GM18868 (cell line): ENCODE measurements at regions not wholly inside any gene's neighbourhood (a gene's known extent, or its start where the extent isn't known, plus 50 kb on each side); places are given as distances from the start of the nearest gene placed in this dataset.

Experiments used
- ATAC-seq: cut with Tn5 transposase; IDR thresholded peaks from one replicate; pipeline ENCODE4 v1.9.1; 2021; ENCODE audit warnings: mild to moderate bottlenecking, moderate library complexity; ENCODE audit not compliant: unreplicated experiment

DNA sequence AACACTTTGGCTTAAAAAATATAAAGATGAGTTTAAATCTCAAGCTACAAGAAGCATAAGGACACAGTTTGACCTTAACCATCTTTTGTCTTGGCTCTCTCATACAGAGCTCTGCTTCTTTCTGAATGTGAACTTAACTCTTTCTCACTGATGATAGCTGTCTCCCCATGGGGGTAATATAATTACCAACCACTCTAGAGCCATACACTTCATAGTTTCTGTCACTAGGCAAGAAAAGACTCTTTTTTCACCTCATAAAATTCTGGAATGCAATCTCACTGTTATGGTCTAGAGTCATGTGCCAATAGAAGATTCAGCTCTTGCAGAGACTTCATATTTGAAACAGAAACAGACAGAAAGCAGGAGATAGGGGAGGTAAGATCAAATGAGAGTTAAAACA, 481.7 kb upstream of the AGA start:
- ATAC-seq, result no peak

GRCh38 chr4:177937041-177937440, 494.8 kb upstream of the AGA start:
- no peak for ATAC-seq

DNA sequence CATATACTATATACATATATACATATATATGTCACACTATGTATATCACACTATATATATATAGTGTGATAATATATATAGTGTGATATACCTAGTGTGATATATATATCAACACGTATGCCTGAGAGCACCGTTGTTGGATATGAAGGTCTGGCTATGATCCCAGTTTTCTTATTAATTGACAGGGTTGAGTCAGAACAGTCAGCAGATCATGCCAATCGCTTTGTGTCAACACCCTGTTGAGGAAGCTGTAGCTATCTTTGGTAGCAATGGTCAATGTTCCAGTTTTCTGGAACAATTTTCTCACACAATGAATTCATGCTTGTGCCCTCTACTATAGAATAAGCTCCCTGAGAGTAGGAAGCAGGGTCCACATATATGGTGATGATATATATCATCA, 496.0 kb upstream of the AGA start:
- no peak for ATAC-seq

DNA sequence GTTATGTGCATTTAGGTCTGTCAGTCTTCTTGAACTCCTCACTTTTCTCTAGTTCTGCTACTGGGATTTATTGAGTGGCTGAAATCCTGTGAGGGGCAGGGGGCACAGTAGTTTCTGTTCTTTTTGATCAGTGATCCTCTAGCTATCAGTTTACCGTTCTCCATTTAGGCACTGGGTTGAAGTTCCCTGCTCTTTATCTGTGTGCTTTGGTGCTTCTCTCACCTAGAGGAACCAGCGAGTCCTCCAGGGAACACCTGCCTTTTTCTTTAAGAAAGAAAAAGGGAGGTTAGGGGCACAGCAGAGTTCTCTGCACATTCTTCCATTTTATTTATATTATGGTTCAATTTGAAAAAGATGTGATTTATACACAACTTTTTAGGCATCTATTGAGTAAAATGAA, 503.0 kb upstream of the AGA start:
- ATAC-seq, result no peak

- no peak for ATAC-seq
These were observed 505.4 kb upstream of the AGA start for GRCh38 chr4:177947607-177948006.

GRCh38 chr4:177948853-177949252, 506.6 kb upstream of the AGA start:
- no peak for ATAC-seq

DNA sequence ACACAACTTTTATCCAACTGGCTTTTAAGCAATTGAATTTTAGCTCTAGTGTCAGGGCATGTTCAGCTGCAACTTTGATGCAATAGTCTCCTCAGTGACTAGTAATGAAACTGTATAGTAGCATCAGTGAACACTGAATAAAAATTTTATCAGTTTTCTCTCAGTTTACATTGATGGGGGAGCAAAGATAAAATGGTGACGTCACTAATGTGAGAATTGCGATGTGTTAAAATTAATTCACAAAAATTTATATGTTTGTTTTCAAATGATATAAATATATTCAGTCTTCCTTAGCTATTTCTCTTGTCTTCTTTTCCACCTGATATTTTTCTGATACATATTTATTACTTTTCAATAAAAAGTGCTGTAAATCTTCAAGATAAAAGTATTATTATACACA, 508.8 kb upstream of the AGA start:
- ATAC-seq, result no peak

GRCh38 chr4:177952723-177953122, 510.5 kb upstream of the AGA start:
- ATAC-seq, result no peak

GRCh38 chr4:177957596-177958360, 515.5 kb upstream of the AGA start:
- no peak for ATAC-seq

DNA sequence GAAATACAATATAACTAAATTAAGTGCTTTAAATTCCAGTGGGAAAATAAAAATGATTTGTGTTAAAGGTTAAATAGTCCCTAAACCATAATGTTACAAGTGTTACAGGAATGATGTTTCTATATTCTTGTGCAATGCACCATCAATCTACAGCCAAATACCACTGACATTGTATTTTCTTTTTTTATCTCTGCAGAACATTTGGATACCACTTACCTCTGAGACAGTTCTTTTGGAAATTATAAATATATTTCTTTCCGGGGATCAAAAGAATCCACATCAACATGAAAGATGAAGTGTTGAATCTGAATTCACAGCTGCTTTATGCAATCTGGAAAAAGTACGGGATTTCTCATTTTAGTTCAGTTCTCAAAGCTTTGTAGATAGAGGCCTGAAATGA, 518.3 kb upstream of the AGA start:
- ATAC-seq, result no peak

DNA sequence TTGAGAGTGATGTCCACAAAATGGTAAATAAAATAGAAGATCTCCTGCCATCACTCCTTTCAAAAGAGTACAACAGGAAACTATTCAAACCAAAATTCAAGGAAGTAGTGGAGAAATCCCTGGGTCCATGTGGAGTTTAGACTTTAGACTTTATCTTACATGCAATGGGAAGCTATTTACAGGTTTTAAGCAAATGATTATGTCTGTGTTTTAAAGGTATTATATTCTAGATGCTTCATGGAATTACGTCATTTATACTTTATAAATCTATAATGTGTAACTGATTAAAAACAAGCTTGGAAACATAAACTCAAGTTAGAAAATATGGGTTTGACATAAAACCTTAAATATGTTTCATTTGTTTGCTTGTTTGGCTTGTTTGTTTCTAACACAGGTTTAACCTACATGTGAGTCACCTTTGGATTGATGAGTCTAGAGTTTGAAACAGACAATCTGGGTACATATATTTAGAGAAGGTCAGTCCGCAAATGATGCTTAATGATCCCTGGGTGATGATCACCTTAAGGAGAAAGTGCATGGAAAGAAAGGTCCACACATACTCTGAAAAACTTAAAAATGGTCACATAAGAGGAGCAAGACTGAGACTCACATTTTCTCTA, 519.6 kb upstream of the AGA start:
- ATAC-seq, result no peak

GRCh38 chr4:177964061-177964460, 521.8 kb upstream of the AGA start:
- ATAC-seq, result no peak

- ATAC-seq, result no peak
These were observed 522.5 kb upstream of the AGA start for GRCh38 chr4:177964693-177965168.

DNA sequence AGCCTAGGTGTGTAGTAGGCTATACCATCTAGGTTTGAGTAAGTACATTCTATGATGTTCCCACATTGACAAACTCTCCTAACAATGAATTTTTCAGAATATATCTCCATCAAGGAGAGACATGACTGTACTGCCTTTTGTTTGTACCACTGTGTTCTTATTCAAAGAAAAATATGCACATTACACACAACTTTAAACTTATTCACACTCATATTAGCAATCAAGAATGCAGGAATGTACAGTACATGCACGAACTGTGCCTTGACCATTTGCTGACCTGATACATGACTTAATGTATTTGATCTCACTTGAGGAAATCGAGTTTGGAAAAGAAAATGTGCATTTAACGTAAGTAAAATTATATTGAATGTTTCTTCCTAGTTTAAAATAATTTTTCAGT, 525.1 kb upstream of the AGA start:
- ATAC-seq, result no peak

DNA sequence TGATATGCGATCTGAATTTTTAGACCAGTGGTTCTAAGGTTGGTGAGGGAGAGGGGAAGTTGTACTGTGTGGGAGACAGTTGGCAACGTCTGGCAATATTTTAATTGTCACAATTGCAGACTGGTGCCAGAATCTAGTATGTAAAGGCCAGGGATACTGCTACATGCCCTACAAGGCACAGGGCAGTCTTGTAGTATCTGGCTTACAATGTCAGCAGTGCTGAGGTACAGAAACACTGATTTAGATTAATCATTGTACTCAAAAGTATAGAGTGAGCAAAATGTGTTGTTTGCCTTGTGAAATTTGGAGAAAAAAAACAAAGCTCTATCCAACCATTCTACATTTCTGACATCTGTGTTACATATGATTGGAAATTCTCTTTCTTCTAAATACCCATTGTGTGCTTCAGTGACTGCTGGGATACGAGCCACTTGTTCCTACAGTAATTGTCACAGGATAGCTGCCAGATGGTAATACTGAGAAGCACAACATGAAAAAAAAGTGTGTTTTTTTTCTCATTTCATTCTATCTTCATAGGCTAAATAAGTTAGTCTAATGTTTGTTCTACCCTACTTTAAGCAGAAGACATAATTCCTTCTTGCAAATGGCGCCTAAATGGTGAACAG, 526.7 kb upstream of the AGA start:
- no peak for ATAC-seq

DNA sequence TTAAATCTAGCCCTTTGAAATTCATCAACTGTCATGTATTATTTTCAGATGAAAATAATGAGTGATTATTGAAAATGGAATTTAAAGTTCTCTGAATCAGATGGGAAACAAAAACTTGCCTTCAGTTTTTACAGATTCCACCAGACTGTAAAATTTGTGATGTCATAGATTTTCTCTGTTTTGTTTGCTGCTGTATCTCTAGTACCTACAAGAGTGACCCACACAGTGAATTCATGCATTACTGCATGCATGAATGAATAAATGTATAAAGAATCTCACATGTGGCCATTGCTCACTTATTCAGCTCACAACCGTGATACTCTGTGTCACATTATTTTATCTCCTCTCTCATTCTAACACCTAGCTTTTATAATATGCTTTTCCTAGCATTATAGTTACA, 532.2 kb upstream of the AGA start:
- ATAC-seq, result no peak

- ATAC-seq, result no peak
These were observed 533.2 kb upstream of the AGA start for GRCh38 chr4:177975315-177975987.

DNA sequence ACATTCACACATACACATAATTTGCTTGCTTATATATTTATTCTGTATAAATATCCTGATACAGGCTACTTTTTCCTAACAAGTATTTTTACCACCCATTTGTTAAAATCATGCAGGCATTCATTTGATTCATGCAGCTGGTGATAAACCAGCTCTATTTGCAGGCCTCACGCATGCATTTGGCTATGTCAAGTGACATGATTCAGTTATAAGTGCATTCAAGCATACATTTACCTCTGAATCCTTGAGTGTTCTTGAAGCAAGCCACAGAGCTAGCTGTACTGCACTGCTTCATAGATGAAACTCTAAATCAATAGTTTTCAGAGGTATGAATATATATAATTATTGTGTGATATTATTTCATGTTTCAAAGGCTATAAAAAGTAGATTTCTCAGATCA, 544.0 kb upstream of the AGA start:
- no peak for ATAC-seq

DNA sequence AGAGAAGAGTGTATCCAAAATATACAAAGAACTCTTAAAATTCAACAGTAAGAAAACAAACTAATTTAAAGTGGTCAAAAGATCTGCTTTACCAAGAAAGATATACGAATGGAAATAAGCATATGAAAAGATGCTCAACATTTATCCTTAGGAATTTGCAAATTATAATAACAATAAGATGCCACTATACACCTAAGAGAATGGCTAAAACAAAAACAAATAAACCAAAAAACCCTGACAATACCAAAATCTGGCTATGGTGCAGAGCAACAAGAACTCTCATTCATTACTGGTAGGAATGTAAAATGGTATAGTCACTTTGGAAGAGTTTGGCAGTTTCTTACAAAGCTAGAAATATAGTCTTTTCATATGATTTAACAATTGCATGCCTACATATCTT, 545.7 kb upstream of the AGA start:
- no peak for ATAC-seq

- no peak for ATAC-seq
These were observed 547.4 kb upstream of the AGA start for GRCh38 chr4:177989503-177990201.

GRCh38 chr4:178003098-178003657, 560.9 kb upstream of the AGA start:
- ATAC-seq, result no peak
